ENCODE measurements at regions not wholly inside any gene's neighbourhood (a gene's known extent, or its start where the extent isn't known, plus 50 kb on each side); places are given as distances from the start of the nearest gene placed in this dataset.

- TF ChIP-seq GATA2 (IDR thresholded peaks at IDR 0.05; ENCODE audit: low read depth, low read length) (no peak), GATA3 (IDR thresholded peaks at IDR 0.05; ENCODE audit: low read depth, low read length) (no peak)
Measured at GRCh38 chr5:104513121-104513602, 950.6 kb upstream of the NUDT12 start.
